Right lung (tissue), 2 donors: ENCODE measurements at regions not wholly inside any gene's neighbourhood (a gene's known extent, or its start where the extent isn't known, plus 50 kb on each side); places are given as distances from the start of the nearest gene placed in this dataset.

Source experiments
- DNase-seq, 2 donors: peaks; one replicate each; pipeline ENCODE4 v3.0.0-alpha.2; 2013

DNA sequence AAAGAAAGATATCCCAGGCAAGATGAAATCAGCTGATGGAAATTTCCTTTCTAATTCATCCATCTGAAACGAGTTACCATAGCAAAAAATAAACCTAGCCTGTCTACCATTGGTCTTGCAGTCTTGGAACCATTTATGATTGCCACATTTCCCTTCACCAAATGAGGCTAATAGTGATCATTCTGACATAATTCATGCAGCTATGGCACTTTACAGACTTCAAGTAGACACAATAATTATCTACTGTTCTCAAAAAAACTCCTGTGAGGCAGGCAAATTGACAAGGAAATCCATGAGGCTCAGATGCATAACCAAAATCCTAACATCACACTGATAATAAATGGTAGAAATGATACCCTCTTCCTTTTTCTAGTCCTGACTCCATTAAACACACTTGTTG, 1669.7 kb upstream of the LRRTM1 start:
- DNase-seq = no peak

GRCh38 chr2:81942876-81943275, 1638.3 kb upstream of the LRRTM1 start:
- peak in 1 of 2 donors; percentile 4 for DNase-seq

DNA sequence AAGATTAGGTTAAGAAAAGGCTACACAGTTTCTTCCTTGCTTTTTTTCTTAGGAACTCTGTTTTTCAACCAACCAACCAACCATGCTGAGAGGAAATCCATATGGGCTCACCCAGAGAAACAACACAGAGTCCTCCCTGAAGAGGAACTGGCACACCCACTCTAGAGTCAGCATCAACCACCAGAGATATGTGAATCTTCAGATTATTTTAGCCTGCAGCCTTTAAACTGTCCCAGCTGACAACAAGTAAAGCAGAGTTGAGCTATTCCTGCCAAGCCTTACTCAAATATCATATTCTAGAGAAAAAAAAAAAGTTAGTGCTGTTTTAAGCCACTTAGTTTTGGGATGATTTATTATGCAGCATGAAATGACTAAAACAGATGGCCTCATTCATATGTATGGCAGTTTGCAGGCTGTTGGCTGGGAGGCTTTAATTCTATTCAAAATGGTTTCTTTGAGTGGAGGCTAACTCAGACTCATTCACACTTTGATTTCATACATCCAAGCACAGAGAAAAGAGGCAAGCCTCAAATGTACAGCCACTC, 1637.7 kb upstream of the LRRTM1 start:
- DNase-seq = peak; percentile 8 to 18

DNA sequence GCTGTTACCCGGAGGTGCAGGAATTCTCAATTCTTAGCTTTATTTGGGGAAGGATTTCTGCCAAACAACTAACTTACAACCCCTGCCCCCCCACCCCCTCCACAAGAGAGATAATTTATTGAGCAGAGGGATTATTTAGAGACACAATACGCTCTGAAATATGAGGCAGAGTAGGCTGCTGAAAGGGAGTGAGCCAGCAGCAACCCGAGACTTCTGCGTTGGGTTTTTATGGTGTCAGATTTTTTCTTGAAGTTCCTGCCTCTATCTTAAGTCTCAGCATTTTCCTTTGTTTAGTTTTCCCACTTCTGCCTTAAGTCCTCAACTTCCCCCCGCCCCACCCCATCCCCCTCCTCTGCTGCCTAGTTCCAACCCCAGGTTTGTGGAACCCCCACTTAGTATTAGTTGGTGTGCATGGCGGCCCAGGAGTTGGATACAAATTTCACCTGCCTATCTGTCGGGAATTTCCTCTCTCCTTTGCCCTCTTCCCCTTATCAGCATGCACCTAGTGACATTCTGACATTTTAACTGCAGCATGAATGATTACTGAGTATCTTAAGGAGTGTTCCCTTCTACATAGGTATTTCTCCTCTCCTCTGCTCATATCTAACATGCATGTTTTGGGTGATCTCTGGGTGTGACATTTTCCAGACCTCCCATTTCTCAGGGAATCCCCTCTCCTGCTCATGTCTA, 1635.9 kb upstream of the LRRTM1 start:
- DNase-seq = no peak

DNA sequence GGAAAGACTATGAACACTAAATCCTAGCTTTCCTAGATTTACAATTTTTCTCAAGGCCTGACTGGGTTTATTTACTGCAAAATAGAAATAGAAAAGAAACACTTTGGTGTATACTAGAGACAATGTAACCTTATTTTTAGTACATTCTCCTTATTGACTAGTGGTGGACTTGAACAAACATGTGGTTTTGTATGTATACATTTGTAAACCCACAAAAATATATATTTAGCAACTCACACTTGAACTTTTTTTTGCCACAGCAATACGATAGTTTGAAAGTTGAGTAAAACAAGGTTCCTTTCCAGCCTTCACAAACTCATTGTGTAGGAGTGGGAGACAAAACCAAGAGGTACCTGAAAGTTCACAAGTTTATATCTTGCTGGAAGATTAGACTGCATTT, 1633.4 kb upstream of the LRRTM1 start:
- DNase-seq = no peak

- DNase-seq = no peak
These were observed 1599.0 kb upstream of the LRRTM1 start for GRCh38 chr2:81903534-81903933.

- DNase-seq = no peak
These were observed 1596.5 kb upstream of the LRRTM1 start for GRCh38 chr2:81901017-81901416.

DNA sequence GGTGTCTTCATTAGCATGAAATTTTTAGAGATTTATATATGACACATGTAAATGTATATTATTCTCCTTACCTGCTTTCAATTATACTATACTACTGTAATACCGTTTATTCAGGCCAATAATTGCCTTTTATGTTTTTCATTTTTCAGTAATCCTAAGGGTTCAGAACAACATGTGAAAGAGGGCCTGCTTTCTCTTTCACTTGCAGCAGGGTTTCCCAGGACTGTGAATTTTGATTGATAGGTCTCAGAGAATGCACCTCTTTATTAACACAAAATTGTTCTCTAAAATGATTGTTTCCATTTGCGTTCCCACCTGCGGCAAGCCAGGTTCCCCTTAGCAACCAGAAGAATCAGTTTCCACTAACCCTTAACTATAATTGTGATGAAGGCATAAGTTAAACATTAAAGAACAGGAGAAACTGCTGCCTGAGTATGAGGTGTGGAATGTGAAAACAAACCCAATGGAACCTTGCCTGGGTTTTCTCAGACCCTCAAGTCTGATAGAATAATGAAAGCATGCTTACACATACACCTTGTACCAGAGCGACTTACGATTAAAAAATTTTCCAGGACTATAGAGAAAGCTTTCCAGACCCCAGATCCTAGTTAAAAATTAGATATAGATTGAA, 1591.2 kb upstream of the LRRTM1 start:
- DNase-seq = peak; percentile 22 to 28

DNA sequence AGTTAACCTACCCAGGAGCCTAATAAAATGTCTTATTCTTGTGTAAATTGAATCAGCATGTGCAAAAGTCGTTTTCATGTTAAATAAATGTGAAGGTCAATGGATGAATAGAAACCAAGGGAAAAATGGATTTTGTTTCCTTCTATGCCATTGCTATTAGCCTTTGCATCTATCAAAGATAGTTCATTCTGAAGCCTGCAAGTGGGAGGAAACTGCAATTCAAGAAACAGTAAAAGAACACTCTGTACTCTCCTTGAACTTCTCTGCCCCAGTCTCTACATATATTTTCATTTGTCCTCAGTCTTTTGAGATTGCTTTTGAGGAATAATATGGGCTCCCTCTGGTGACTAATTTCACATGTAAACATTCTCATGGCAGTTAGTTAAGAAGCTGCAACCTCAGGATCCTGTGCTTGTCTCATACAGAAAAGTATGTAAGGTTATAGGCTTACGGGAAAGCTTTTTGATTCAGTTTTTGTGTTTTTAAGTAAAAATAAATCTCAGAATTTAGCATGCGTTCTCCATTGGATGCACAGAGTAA, 1590.0 kb upstream of the LRRTM1 start:
- DNase-seq = peak in 1 of 2 donors; percentile 9

- DNase-seq = no peak
These were observed 1572.1 kb upstream of the LRRTM1 start for GRCh38 chr2:81876624-81877023.

- no peak for DNase-seq
These were observed 1567.5 kb upstream of the LRRTM1 start for GRCh38 chr2:81872006-81872405.

GRCh38 chr2:81870119-81870518, 1565.6 kb upstream of the LRRTM1 start:
- DNase-seq = no peak

DNA sequence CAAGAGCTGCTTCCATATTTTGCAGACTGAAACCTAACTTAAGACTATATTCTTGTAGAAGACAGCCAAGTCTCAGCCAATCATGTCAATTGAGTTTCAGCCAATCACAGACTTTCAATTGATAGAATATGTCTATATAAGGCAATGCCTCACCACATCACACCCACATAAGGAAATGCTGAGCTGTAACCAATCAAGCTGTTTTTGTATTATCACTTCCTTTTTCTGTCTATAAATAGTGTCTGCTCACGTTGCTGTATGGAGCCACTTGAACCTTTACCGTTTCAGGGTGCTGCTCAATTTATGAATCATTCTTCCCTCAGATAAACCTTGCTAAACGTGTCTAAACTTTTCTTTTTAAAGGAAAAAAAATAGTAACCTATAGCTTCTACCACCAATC, 1554.4 kb upstream of the LRRTM1 start:
- no peak for DNase-seq

DNA sequence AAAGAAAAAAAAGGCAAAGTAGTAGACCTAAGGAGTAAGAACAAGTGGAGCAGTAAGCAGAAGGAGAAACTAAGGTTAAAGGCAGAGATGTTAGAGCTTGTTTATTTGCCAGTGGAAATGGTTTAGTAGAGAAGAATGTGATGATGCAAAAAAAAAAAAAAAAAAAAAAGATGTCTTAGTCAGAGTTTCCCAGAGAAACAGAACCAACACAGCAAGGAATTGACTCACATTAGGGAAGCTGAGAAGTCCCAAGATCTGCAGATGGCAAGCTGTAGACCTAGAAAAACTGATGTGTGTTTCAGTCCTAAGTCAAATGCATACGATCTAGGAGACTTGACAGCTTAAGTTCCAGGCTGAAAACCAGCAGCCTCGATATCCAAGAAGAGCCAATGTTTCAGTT, 1548.8 kb upstream of the LRRTM1 start:
- DNase-seq = no peak

GRCh38 chr2:81852651-81853050, 1548.1 kb upstream of the LRRTM1 start:
- DNase-seq = no peak

DNA sequence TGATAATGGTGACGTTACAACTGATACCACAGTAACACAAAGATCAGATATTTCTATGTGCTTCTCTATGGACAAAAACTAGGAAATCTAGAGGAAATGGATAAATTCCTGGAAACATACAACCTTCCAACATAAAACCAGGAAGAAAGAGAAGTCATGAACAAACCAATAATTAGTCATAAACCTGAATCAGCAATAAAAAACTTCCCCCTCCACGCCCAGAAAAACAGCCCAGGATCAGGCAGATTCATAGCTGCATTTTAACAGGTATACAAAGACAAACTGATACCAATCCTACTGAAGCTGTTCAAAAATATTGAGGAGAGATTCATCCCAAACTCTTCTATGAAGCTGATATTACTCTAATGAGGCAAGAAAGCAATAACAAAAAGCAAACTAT, 1535.2 kb upstream of the LRRTM1 start:
- no peak for DNase-seq

DNA sequence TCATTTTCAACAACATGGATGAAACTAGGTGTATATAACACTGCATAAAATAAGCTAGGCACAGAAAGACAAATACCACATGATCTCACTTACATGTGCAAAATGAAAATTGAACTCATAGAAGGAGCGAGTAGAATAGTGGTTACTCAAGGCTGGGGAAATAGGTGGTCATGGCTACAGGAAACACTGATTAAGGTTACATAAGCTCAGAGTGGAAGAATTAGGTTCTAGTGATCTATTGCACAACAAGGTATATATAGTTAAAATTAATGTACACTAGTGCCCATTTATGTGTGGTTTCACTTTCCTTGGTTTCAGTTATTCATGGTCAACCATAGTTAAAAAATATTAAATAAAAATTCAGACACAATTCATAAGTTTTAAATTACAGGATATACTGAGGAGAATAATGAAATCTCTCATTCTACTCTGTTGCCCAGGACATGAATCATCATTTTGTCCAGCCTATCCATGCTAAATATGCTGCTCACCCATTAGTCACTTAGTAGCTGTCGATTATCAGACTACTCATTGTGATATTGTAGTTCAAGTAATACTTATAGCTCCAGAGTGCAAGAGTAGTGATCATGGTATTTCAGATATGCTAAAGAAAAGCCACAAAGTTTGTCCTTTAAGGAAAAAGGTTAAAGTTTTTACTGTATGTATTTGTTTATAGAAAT, 1530.9 kb upstream of the LRRTM1 start:
- no peak for DNase-seq

GRCh38 chr2:81786811-81787210, 1482.3 kb upstream of the LRRTM1 start:
- no peak for DNase-seq

DNA sequence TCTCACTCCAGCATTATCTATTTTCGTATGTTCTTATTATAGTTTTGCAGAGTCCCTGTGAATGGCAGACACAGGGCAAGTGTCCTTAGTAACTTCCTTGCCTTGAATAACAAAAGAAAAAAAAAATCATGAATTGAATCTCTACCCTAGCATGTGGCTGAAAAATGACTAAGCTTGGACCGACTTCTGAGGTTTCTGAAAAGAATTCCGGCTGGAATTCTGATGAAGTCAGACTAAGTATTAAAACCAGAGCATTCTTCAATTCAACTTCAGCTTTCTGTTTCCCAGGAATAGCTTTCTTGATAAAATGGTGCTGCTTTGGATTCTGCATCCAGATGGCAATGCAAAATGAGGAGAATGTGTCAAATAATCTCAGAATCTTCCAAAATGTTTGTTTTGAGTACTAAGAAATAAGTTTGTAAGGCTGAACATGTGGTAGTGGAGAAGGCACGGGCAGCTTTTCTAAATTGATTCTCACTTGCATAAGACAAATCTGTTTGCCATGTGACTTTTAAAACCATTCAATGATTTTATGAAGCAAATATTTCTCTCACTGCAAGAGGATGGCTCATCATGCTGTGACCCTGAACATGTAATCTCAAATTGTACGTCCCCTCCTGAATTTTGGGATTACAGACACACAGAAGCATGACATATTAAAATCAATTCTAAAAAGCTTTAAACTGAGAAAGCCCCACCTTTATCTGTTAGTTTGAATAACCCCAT, 1462.8 kb upstream of the LRRTM1 start:
- no peak for DNase-seq

- DNase-seq = no peak
These were observed 1443.0 kb upstream of the LRRTM1 start for GRCh38 chr2:81747481-81748070.

- DNase-seq = no peak
These were observed 1435.4 kb upstream of the LRRTM1 start for GRCh38 chr2:81739966-81740365.

GRCh38 chr2:81734981-81735380, 1430.4 kb upstream of the LRRTM1 start:
- DNase-seq = no peak
